ENCODE measurements at regions not wholly inside any gene's neighbourhood (a gene's known extent, or its start where the extent isn't known, plus 50 kb on each side); places are given as distances from the start of the nearest gene placed in this dataset.
"Not testable (repeated sequence)": the region's sequence is repeated elsewhere in the genome, so short reads cannot be mapped to it uniquely, and the experiment has no call there.

DNA sequence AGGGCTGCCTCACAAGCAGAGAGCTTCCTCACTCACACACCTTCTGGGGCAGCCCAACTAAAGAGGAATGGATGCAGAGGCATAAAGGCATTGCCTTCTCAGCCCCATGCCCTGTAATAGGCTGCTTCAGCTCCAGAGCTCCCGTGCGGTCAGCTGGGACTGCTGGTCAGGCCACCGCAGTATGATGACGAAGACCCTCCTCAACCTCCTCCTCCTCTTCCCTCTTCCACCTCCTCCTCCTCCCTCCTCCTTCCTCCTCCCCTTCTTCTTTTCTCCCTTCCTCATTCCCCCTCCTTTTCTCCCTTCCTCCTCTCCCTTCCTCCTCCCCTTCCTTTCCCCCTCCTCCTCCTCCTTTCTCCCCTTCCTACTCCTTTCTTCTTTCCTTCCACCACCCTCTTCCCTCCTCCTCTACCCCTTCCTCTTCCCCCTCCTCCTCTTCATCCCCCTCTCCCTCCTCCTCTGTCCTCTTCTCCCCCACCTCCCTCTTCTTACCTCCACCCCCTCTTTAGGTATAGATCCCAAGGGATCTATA lies 465.3 kb upstream of the CDH4 start:
- DNase-seq, result no peak

DNA sequence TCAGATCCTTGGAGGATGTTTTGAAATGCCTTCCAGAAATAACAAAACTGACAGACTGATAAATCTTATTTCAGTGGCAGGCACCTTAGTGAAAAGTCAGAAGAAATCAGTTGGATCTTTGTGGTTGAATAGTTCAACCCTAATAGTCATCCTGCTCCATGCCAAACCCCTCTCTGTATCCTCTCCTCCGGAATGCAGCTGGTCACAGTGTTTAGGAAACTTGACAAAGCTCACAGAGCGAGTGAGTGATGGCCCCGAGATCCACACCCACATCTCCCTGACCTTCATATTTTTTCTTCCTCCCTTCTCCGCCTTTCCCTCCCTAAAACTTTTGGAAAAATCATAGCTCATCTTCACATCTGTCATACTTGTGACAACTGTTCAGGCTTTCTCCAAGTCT lies 464.8 kb upstream of the CDH4 start:
- DNase-seq, result no peak

DNA sequence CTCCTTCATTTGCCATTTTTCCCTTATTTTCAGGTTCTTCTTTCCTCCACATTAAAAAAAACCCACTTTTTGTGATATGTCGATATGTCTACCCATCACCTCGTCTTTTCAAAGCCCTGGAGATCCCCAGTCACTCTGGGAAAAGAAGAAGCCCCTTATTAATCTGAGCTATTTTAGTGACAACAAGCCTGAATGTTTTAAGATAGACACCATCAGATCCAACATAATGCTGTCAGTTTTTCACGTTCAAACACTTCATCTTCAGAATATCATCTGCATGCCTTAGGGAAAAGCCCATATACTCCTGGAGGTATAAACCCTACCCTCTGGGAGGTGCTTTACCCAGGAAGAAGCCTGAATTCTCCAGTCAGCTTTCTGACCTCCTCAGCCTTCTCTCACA lies 464.0 kb upstream of the CDH4 start:
- DNase-seq, result no peak

DNA sequence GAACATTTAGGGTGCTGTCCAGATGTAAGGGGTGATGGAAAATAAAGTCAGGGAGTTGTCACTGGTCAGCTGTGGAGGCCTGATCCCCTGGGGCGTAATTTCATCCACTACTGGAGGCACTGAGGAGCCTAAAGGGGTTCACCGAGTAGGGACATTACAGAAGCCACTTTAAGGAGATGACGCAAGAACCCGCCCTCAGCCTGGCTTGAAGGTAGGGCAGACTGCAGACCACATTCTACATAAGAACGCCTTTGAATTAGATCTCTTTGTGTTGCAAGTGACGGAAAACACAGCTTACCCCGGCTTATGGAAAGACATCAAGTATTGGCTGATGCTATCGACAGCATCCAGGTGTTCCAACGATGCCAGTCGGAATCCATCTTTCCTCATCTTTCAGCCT lies 462.7 kb upstream of the CDH4 start:
- DNase-seq, result no peak

DNA sequence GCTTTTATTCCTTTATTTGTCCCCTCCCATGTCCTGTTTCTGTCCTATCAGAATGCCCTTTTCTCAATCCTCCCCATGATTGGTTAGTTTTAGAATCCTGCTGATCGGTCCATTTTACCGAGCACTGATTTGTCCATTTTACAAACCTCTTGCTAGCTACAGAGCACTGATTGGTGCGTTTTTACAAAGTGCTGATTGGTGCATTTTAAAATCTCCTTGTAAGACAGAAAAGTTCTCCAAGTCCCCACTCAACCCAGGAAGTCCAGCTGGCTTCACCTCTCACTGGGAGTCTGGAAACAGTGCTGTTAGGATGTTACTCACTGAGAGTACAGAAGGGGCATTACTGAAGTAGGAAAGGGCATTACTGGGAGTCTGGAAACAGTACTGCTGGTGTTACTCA lies 461.7 kb upstream of the CDH4 start:
- not testable (repeated sequence) for DNase-seq

DNA sequence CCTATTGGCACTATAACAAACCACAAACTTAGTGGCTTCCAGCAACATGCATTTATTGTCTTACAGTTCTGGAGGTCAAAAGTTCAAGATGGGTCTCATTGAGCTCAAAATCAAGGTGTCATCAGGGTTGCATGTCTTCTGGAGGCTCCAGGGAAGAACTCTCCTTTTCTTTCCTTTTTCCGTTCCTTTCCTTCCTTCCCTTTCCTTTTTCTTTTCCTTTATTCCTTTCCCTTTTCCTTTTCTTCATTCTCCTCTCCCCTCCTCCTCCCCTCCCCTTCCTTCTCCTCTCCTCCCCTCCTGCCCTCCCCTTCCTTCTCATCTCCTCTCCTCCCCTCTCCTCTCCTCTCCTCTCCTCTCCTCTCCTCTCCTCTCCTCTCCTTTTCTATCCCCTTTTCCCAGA lies 460.2 kb upstream of the CDH4 start:
- no peak for DNase-seq

DNA sequence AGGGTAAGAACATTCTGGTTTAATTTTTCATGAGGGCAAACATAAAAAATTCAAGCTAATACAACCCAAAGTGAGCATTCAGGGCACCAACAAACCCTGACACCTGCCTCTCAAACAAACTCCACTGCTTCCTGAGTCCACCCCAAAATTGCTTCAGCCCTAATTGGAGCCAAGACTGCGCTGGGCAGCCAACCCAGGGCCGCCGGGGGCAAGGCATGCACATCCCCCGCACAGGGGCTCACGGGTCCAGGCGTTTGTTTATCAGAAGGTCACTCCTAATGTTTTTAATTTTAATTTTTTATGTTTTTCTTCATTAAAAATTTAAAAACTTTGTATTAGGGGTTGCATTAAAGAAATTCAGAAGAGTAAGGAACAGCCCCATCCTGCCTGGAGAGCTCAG lies 459.1 kb upstream of the CDH4 start:
- no peak for DNase-seq

DNA sequence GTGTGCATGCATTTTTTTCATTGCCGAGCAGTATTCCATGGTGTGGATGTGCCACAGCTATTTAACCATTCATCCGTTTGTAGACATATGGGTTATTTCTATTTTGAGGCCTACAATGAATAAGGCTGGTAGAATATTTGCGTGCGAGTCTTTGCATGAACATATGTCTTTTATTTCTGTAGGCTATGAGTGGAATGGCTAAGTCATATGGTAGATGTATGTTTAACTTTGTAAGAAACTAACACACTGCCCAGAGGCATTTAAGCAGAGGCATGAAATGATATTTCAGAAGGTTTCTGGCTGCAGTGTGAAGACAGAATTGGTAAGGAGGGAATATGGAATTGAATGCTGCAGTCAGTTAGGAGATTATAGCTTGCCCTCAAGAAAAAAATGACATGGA lies 457.4 kb upstream of the CDH4 start:
- no peak for DNase-seq

DNA sequence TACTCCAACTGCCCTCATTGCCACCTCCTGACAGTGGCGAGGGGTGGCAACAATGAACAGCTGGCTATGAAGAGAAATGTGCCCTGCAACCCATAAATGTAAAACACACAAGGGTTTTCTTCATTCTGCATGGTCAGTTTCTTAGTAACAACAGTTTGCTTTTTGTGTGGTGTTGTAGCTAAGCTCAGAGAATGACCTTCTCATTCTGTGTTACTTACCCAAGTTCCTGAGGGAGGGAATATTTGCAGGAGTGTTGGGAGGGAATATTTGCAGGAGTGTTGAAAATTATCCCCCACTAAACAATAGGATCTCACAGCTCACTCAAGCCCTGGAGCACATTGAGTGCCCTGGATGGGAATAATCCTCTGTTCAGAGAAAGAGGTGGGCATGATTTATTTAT lies 456.4 kb upstream of the CDH4 start:
- DNase-seq, result no peak

DNA sequence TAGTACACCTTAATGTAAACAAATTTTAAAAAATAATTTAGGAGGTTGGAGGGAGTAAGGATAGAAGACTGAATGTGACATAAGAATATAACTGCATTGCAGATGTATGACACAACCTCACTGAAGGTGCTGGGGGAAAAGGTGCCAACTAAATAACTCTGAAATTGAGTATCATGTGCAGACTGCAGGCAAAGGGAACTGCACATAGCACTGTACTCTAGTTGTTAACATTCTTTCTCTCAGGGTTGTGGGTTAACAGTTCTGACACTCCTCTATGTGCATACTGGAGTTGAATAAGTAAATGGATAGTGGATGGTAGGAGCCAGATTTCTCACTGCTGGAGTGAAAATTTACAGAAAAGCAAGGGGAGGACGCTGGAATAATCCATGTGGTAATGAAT lies 451.9 kb upstream of the CDH4 start:
- DNase-seq, result no peak

DNA sequence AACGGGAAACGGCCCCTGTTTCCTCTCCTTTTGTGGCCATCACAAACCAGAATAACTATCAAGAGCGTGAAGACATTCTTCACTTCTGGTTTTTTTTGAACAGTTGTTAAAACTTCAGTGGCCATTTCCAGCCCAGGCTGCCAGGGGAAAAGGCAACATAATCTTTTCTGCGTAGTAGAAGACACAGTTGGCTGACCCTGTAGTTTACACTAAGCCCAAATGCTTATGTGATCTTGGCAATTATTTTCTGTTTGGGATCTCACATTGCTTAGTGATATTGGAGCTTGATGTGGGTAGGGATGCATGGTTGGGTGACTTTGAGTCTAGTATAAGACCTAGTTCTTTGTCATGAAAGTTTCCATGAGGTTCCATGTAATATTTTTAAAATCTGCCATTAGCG lies 449.4 kb upstream of the CDH4 start:
- DNase-seq, result no peak

DNA sequence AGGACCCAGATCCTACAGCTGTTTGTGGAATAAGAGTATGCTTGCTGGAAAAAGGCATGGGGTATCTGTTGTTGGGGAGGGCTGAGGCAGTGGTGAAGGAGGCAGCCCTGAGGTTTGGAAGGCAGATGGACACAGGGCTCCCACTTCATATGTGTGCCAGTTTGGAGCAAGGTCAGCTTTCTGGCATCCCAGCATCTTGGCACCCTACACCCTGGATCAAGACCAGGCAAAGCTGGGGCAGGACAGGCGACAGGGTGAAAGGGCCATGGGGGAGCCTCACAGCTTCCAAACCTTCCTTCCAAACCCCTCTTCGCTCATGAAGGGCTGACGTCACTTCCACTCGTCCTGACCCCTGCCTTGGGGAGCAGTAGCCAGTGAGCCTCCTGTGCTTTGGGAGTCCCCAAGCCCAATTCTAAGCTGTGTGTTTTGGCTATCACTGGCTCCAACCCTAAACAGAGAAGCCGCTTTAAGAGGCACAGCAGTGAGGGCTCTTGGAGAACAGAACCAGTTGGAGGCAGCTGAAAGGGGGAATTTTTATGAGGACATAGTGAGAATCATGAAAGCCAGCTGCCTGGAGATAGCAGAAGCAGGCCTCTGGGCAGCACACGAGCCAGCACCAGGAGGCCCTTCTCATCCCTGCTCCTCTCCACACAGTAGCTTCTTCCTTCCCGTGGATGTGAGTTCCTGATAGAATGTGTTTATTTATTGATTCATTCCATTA lies 448.6 kb upstream of the CDH4 start:
- DNase-seq, result no peak

DNA sequence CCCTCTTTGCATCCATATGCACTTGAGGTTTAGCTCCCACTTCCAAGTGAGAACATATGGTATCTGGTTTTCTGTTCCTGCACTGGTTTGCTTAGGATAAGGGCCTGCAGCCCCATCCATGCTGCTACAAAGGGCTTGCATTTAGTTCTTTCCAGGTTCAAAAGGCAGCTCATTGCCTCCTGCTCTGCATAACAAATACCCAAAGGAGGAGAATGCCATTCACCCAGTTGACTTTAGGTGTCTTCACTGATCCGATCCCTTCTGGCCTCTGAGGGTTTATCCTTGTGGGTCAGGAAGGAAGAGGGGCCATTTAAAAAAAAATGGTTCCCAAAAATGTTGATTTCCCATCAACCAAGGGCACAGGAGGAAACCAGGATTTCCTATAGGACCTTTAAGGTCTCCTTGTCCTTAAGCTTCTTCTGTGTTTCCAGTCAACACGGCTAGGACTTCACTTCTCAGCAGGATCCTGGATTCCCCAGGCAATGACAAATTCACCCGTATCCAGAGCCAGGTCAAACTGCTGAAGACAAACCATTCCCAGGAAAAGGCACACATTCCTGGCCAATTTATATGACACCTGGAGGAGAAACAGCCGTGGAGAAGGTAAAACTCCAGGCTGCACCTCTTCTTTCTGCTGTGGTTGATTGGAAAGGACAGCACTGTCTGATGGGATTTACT lies 447.7 kb upstream of the CDH4 start:
- no peak for DNase-seq

DNA sequence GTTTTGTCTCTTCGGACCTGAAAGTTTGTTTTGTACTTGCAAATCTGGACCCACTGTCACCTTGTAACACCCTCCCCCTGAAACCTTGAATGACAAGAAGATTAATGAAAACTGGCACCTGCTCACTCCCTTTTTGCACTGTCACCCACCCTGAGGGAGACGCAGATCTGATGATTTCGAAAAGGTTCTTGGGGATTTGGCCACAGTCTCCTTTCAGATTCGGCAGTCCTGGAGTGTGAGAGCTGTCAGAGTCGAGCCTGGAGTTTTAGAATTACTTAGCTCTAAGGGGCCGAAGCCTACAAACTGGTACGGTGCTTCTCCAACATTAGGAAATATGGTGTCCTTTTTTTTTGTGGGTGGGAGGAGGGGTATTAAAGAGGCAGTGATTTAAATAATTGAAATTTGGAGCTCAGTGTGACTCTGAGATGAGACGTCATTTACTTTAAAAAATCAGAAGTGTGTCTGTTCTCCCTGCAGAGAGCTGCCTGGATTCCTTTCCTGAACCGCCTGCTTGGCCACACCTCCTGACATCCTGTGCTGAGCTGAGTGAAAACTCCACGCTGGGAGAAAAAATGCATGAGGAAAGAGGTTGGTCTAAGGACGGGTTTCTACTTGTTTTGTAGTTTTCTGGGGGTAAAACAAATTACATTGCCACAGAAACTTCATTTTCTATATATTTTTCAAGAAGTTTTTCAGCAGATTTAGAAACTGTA lies 447.0 kb upstream of the CDH4 start:
- no peak for DNase-seq

DNA sequence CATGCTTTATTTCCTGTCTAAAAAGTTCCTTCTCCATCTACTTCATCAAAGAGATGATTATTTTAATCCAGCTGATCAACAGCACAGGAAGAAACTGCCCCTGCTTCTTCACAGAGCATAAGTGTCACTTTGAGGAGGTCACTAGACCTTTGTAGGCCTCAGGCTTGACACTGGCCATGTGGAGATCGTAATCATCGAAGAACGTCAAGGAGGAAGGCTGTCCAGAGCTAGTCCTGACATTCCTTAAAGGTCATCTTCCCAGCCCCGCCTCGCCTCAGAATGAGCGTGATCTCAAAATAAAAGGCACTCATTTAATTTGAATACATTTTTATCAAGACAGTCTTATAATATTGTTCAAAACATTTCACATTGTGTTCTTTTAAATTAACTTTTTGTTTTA lies 445.7 kb upstream of the CDH4 start:
- DNase-seq, result no peak

DNA sequence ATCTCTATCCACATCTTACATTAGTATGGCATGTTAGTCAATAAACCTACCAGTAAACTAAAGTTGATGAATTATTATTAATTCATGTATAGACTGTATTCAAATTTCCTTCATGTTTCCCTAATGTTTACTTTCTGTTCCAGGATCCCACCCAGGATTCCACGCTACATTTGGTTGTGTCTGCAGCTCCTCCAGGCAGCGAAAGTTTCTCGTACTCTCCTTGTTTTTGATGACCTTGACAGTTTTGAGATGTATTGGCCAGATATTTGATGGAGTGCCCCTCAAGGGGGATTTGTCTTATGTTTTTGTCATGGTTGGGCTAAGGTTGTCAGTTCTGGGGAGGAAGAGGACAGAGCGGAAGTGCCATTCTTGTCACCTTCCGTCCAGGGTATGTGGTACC lies 445.2 kb upstream of the CDH4 start:
- no peak for DNase-seq

DNA sequence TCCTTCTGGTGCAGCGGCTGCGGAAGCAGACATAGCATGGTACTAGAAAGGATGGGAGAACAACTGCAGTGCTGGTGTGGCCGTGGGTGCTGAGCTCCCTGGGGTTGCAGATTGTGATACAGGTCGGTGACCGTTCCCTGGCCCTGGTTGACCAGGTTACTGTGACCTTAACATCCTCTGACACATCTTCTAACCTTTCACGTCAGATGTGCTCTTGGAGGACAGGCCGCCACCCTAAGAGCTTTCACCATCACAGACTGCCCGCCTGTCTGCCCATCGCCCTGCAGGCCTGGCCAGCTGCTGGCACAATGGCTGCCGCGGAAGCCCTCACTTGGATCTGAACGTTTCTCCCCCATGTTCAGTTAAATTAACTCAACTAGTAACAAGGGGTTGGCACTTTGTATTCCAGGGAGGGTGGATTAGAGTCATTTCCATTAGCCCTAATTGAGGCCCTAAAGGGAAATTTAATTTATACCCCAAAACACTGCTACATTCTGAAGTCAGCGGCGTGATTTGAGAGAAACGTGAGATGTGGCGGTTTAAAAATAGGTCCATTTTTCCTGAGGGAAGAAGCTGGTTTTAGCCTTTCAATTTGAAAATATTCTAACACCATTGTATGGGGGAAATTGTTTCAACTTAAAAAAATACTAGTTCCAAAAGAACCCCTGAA lies 443.9 kb upstream of the CDH4 start:
- DNase-seq, result no peak

DNA sequence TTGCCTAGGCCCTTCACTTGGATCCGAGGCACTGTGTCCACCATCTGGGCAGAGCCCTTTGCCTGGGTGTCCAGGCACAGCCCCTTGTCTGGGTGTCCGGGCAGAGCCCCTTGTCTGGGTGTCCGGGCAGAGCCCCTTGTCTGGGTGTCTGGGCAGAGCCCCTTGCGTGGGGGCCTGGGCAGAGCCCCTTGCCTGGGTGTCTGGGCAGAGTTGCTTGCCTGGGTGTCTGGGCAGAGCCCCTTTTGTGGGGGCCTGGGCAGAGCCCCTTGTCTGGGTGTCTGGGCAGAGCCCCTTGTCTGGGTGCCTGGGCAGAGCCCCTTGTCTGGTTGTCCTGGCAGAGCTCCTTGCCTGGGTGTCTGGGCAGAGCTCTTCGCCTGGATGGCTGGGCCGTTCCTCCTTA lies 443.4 kb upstream of the CDH4 start:
- DNase-seq, result no peak

DNA sequence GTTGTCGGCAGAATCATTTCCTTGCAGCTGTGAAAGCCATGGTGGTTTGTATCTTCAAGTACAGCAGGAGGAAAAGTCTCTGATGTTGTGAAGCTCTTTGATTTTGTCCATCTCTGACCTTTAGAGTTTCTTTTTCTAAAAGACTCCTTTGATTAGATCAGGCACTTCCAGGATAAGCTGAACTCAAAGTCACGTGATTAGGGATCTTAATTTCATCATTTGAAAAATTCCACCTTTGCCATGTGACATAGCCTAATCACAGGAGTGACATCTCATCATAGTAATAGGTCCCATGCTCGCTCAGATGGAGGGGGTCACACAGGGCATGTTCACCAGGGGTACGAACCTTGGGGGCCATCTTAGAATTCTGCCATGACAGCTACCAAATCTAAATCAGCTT lies 441.5 kb upstream of the CDH4 start:
- DNase-seq, result no peak

DNA sequence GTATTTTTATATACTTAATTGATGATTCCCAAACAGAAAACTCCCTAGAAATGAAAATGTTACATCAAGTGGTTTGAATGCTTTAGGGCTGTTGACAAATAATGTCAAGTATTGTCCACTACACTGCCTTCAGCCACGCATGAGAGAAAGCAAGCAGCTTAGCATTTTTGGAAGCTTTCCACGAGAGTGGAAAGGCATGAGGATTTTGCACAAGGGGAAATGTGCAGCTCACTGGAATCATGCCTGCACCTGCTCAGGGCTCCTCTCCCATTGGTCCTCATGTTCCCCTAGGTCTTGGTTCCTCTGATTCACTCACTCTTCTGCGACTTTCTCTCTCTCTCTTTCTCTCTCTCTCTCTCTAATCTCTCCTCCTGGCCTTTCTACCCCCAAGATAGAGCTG lies 439.5 kb upstream of the CDH4 start:
- no peak for DNase-seq

DNA sequence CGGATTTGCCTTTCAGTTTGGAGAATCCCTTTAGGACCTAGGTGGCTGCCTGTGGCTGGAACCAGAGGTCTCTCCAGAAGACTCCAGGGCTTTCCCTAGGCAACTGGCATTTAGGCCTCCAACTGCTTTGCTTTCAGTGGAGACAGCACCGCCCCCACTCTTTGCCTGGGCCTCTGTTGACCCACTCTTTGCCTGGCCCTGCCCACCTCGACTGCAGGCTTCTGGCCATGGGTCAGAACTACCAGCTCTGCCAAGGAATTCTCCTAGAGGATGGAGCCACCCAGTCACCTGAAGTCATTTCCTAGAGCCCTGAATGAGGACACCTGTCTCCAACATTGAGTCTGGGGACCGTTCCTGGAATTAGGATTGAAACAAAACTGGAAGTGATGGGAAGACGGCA lies 439.0 kb upstream of the CDH4 start:
- no peak for DNase-seq

DNA sequence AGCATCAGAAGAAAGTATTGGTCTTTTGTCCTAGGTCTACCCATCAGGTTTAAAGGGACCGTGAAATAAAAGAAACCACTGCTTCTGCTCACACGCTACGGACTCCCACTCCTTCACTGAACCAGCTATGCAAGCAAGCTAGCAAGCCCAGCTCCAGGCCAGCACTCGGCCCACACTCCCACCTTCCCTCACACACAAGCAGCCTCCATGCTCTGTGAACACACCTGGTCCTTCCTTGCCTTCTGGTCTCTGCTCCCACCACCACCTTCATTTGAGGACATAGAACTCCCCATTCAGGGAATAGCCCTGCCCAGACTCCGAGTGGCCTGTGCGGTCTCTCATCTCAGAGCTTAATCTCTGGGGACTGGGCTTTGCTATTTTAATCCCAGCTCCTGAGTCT lies 436.4 kb upstream of the CDH4 start:
- no peak for DNase-seq

DNA sequence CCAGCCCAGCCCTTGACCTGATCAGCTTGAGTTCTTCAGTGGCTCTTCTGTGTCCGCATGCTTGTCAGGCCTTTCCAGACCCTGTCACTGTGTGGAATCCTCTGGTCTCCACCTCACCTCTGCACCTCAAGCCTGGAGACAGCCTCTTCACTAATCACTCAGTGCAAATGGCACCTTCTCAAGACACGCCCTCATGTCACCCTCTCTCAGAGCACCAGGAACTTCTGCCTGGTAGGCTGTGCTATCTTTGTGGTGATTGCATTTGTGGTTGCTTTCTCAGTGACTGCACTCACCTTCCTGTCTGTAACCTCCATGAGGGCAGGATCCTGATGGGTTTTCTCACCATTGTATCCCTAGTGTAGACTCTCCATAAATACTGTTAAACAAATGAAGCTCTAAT lies 435.2 kb upstream of the CDH4 start:
- DNase-seq, result no peak

DNA sequence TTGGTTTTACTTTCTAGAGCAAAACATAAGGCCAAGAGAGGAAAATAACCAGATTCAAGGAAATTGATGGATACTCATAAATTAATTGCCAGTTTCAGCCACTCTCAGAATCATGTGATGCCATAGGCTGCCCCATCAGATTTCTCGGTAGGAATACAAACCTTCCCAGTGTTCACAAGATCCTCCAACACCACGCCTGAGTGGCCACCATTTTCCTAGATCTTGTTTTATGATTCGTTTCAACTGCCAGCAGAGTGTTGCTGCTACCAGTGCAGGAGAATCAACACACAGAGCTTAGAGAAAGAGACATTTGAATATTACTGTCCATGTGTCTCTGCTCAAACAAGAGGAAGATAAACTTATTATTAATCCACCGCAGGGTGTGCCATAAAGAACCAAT lies 434.2 kb upstream of the CDH4 start:
- DNase-seq, result no peak
